Esophagus muscularis mucosa (tissue), 4 donors: ENCODE measurements at regions not wholly inside any gene's neighbourhood (a gene's known extent, or its start where the extent isn't known, plus 50 kb on each side); places are given as distances from the start of the nearest gene placed in this dataset.

Source experiments
- DNase-seq: peaks from one replicate; pipeline ENCODE4 v3.0.0-alpha.2; 2017; ENCODE audit errors: extremely low spot score
- H3K27ac ChIP-seq, 4 donors: fragments of 200-600 bp; sonication (generic); replicated peaks in 1 of 4; 1 replicate in 3 of 4; 2 replicates in 1 of 4; pipeline ENCODE4 v1.5.1; 2016 to 2019; ENCODE audit warnings: mild to moderate bottlenecking in 1 of 4
- H3K27me3 ChIP-seq, 4 donors: fragments of 200-600 bp; sonication (generic); one replicate each; pipeline versions ENCODE4 v1.5.1 to v1.6.0; 2016 to 2019
- H3K36me3 ChIP-seq, 4 donors: fragments of 200-600 bp; sonication (generic); one replicate each; pipeline ENCODE4 v1.5.1; 2016 to 2019
- H3K4me1 ChIP-seq, 4 donors: fragments of 200-600 bp; sonication (generic); one replicate each; pipeline ENCODE4 v1.5.1; 2016 to 2019
- H3K4me3 ChIP-seq, 4 donors: fragments of 200-600 bp; sonication (generic); 1 replicate in 2 of 4; 2 replicates in 2 of 4; pipeline ENCODE4 v1.5.1; 2016 to 2019; ENCODE audit warnings: mild to moderate bottlenecking in 4 of 4, moderate library complexity in 1 of 4
- H3K9me3 ChIP-seq, 4 donors: fragments of 200-600 bp; sonication (generic); 1 replicate in 3 of 4; 2 replicates in 1 of 4; pipeline ENCODE4 v1.5.1; 2016 to 2019
- CTCF ChIP-seq, 3 experiments: fragments of 200-600 bp in 2 of 3; fragments of 450-650 bp in 1 of 3; sonication (generic) in 2 of 3; IDR thresholded peaks; one replicate each; pipeline ENCODE4 v1.5.1; 2017 to 2019; ENCODE audit warnings: antibody characterized with exemption in 3 of 3, mild to moderate bottlenecking in 2 of 3, moderate library complexity in 1 of 3
- EP300 ChIP-seq: sonication (generic); formaldehyde crosslinking; IDR thresholded peaks from one replicate; pipeline ENCODE4 v1.6.1; 2017; ENCODE audit warnings: antibody characterized with exemption
- POLR2A ChIP-seq: fragments of 450-650 bp; IDR thresholded peaks from one replicate; pipeline ENCODE4 v1.6.1; 2017; ENCODE audit warnings: antibody characterized with exemption, moderate library complexity, mild to moderate bottlenecking, low read depth
- POLR2AphosphoS5 ChIP-seq, 2 donors: sonication (generic); formaldehyde crosslinking; IDR thresholded peaks; one replicate each; pipeline ENCODE4 v1.6.1; 2017; ENCODE audit warnings: antibody characterized with exemption in 2 of 2
- WGBS: methylation state at CpG from one replicate; pipeline ENCODE4 v1.1.5; 2018; 5-methylcytosine and 5-hydroxymethylcytosine counted together
- intact Hi-C: fragments of 100-400 bp; cut with DNase I; formaldehyde crosslinking; loops from one replicate; pipeline ENCODE4 v1.15.1; 2023

- TF ChIP-seq POLR2A: no peak
- no peak for TF ChIP-seq CTCF (IDR thresholded peaks at IDR 0.05)
- TF ChIP-seq EP300: no peak
- no peak for TF ChIP-seq POLR2AphosphoS5 (IDR thresholded peaks at IDR 0.05)
- no peaks in the 10 kb centered on the region for H3K9me3 ChIP-seq
- H3K4me1 ChIP-seq: no peaks in the 10 kb centered on the region
- DNase-seq: no peak
- H3K36me3 ChIP-seq: no peaks in the 10 kb centered on the region
- H3K27me3 ChIP-seq: peaks cover 0 to 4% (median 2%) of the 10 kb centered on the region in 4 donors
- intact Hi-C loops: no loop called here
- no peak overlapping the region for H3K4me3 ChIP-seq
- H3K27ac ChIP-seq: no peak overlapping the region
- 92% methylated on average over 3 of the region's 3 CpGs for WGBS
These were observed 70.0 kb downstream of the MZT1 start for GRCh38 chr13:72657379-72657778.

- Histone ChIP-seq H3K27me3 (peaks cover 0 to 4% (median 2%) of the 10 kb centered on the region in 4 donors), H3K4me1 (no peaks in the 10 kb centered on the region), H3K27ac (no peak overlapping the region), H3K36me3 (no peaks in the 10 kb centered on the region), H3K9me3 (no peaks in the 10 kb centered on the region), H3K4me3 (no peak overlapping the region)
- DNase-seq: no peak
- intact Hi-C loops: no loop called here
- no peak for TF ChIP-seq EP300
- no peak for TF ChIP-seq POLR2A
- no peak for TF ChIP-seq CTCF (IDR thresholded peaks at IDR 0.05)
- no peak for TF ChIP-seq POLR2AphosphoS5 (IDR thresholded peaks at IDR 0.05)
- 90% methylated on average over 2 of the region's 2 CpGs for WGBS
These were observed 71.1 kb downstream of the MZT1 start for GRCh38 chr13:72656357-72656756.

- TF ChIP-seq POLR2A (no peak), CTCF (IDR thresholded peaks at IDR 0.05) (no peak), POLR2AphosphoS5 (IDR thresholded peaks at IDR 0.05) (no peak), EP300 (no peak)
- intact Hi-C loops: no loop called here
- Histone ChIP-seq H3K27me3 (peaks cover 0 to 10% (median 2%) of the 10 kb centered on the region in 4 donors), H3K27ac (no peak overlapping the region), H3K4me1 (no peaks in the 10 kb centered on the region), H3K9me3 (no peaks in the 10 kb centered on the region), H3K36me3 (no peaks in the 10 kb centered on the region), H3K4me3 (no peak overlapping the region)
- WGBS: 85% methylated on average over 2 of the region's 2 CpGs
- no peak for DNase-seq
These were observed 73.9 kb downstream of the MZT1 start for GRCh38 chr13:72653506-72653905.

- Histone ChIP-seq H3K27ac (no peak overlapping the region), H3K4me1 (no peaks in the 10 kb centered on the region), H3K9me3 (no peaks in the 10 kb centered on the region), H3K4me3 (no peak overlapping the region), H3K27me3 (peaks cover 0 to 10% (median 2%) of the 10 kb centered on the region in 4 donors), H3K36me3 (no peaks in the 10 kb centered on the region)
- WGBS: 64% methylated on average over 2 of the region's 2 CpGs
- TF ChIP-seq CTCF (IDR thresholded peaks at IDR 0.05): no peak
- no peak for DNase-seq
- intact Hi-C loops: no loop called here
These were observed 74.7 kb downstream of the MZT1 start for GRCh38 chr13:72652681-72653080.

- intact Hi-C loops: no loop called here
- no peak overlapping the region for H3K4me3 ChIP-seq
- no peak for DNase-seq
- peaks cover 0 to 10% (median 2%) of the 10 kb centered on the region in 4 donors for H3K27me3 ChIP-seq
- H3K27ac ChIP-seq: no peak overlapping the region
- no peaks in the 10 kb centered on the region for H3K9me3 ChIP-seq
- no peak for TF ChIP-seq CTCF (IDR thresholded peaks at IDR 0.05)
- no peak for TF ChIP-seq EP300
- TF ChIP-seq POLR2A: no peak
- no peak for TF ChIP-seq POLR2AphosphoS5 (IDR thresholded peaks at IDR 0.05)
- H3K4me1 ChIP-seq: no peaks in the 10 kb centered on the region
- no peaks in the 10 kb centered on the region for H3K36me3 ChIP-seq
- 48% methylated on average over 5 of the region's 5 CpGs for WGBS
These were observed 76.3 kb downstream of the MZT1 start for GRCh38 chr13:72651144-72651543.
